OCI-LY3 (cell line): ENCODE measurements at regions not wholly inside any gene's neighbourhood (a gene's known extent, or its start where the extent isn't known, plus 50 kb on each side); places are given as distances from the start of the nearest gene placed in this dataset.

Experiments used
- H2AFZ ChIP-seq: fragments of 200-600, 300-600 bp; shearing (Covaris generic); 2 replicates; pipeline ENCODE4 v1.6.0; 2014; ENCODE audit warnings: antibody characterized with exemption, low read depth, low read length
- H3K27ac ChIP-seq: fragments of 200-600, 300-600 bp; sonication (generic); 2 replicates; pipeline ENCODE4 v1.5.1; 2014; ENCODE audit warnings: mild to moderate bottlenecking, low read length, moderate library complexity, mixed read lengths
- H3K27me3 ChIP-seq: fragments of 200-600, 300-600 bp; sonication (generic); 2 replicates; pipeline ENCODE4 v1.6.1; 2014; ENCODE audit warnings: low read depth, low read length, mixed read lengths
- H3K36me3 ChIP-seq: fragments of 200-600, 300-600 bp; sonication (generic); replicated peaks from 2 replicates; pipeline ENCODE3; 2014; ENCODE audit warnings: low read depth, low read length, mixed read lengths
- H3K4me1 ChIP-seq: fragments of 300-600, 200-600 bp; sonication (generic); 2 replicates; pipeline ENCODE4 v1.6.1; 2014; ENCODE audit warnings: low read length, mixed read lengths
- H3K4me2 ChIP-seq: fragments of 200-600, 300-600 bp; sonication (generic); 2 replicates; pipeline ENCODE4 v1.6.1; 2014; ENCODE audit warnings: low read length, mixed read lengths
- H3K4me3 ChIP-seq: fragments of 300-600, 200-600 bp; sonication (generic); 2 replicates; pipeline ENCODE4 v1.5.1; 2014; ENCODE audit warnings: antibody characterized with exemption, mild to moderate bottlenecking, low read length, moderate library complexity
- H3K79me2 ChIP-seq: fragments of 300-600, 200-600 bp; shearing (Covaris generic); 2 replicates; pipeline ENCODE4 v1.6.1; 2014; ENCODE audit warnings: mild to moderate bottlenecking, low read length, mixed read lengths
- H3K9ac ChIP-seq: fragments of 300-600, 200-600 bp; shearing (Covaris generic); 2 replicates; pipeline ENCODE4 v1.6.0; 2014; ENCODE audit warnings: mild to moderate bottlenecking, low read length, moderate library complexity
- H3K9me3 ChIP-seq: fragments of 200-600, 300-600 bp; shearing (Covaris generic); 2 replicates; pipeline ENCODE4 v1.6.1; 2014; ENCODE audit warnings: low read length, mixed read lengths; ENCODE audit not compliant: insufficient read depth
- H4K20me1 ChIP-seq: fragments of 200-600, 300-600 bp; sonication (generic); 2 replicates; pipeline ENCODE4 v1.6.1; 2016; ENCODE audit warnings: low read length, mixed read lengths; ENCODE audit not compliant: insufficient read depth
- CTCF ChIP-seq: fragments of 200-600, 300-600 bp; sonication (generic); IDR thresholded peaks from 2 replicates; pipeline ENCODE4 v1.5.1; 2014; ENCODE audit warnings: antibody characterized with exemption, low read length, low read depth
- EZH2phosphoT487 ChIP-seq: fragments of 200-600 bp; shearing (Covaris generic); IDR thresholded peaks from 2 replicates; pipeline ENCODE4 v1.6.1; 2018; ENCODE audit warnings: antibody characterized with exemption, mixed run types, low read depth

DNA sequence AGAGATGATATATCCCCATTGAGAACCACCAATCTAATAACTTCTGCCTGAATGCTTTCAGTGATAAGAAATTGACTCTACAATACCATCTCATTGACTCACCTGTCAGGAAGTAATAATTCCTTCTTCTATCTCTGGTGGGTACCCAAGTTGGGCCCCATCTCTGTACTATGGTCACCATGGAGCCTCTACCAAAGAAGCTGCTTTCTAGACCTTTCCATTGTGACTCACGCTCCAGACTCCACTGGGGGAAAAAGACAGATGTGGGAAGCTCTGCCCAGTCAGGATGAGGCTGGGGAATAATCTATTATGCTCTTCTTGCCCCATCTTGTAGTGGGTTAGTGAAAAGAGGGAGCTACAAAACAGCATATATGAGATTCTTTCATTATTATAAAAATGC, 100.4 kb downstream of the COPRS start:
- Histone ChIP-seq H3K36me3 (no peaks in the 10 kb centered on the region), H3K79me2 (no peaks in the 10 kb centered on the region), H3K9me3 (no peaks in the 10 kb centered on the region), H4K20me1 (no peaks in the 10 kb centered on the region), H3K9ac (no peak overlapping the region), H3K27me3 (peaks cover 14% of the 10 kb centered on the region), H3K27ac (no peak overlapping the region), H3K4me1 (no peaks in the 10 kb centered on the region), H3K4me3 (no peak overlapping the region), H2AFZ (no peak overlapping the region), H3K4me2 (no peak overlapping the region)
- TF ChIP-seq EZH2phosphoT487 (no peak), CTCF (no peak)

- Histone ChIP-seq H4K20me1 (no peaks in the 10 kb centered on the region), H3K27ac (no peak overlapping the region), H3K9me3 (no peaks in the 10 kb centered on the region), H2AFZ (no peak overlapping the region), H3K4me1 (no peaks in the 10 kb centered on the region), H3K9ac (no peak overlapping the region), H3K27me3 (peaks cover 14% of the 10 kb centered on the region), H3K4me3 (no peak overlapping the region), H3K4me2 (no peak overlapping the region), H3K79me2 (no peaks in the 10 kb centered on the region), H3K36me3 (no peaks in the 10 kb centered on the region)
- TF ChIP-seq CTCF (no peak), EZH2phosphoT487 (no peak)
Measured at GRCh38 chr17:31757097-31757496, 101.9 kb downstream of the COPRS start.

GRCh38 chr17:31754239-31754945, 104.7 kb downstream of the COPRS start:
- Histone ChIP-seq H3K36me3 (no peaks in the 10 kb centered on the region), H3K4me1 (no peaks in the 10 kb centered on the region), H3K4me2 (no peak overlapping the region), H4K20me1 (no peaks in the 10 kb centered on the region), H3K9me3 (no peaks in the 10 kb centered on the region), H3K9ac (no peak overlapping the region), H3K4me3 (no peak overlapping the region), H3K27ac (no peak overlapping the region), H3K27me3 (peaks cover 8% of the 10 kb centered on the region), H2AFZ (no peak overlapping the region), H3K79me2 (no peaks in the 10 kb centered on the region)
- TF ChIP-seq CTCF: no peak
- no peak for TF ChIP-seq EZH2phosphoT487

- Histone ChIP-seq H3K79me2 (no peaks in the 10 kb centered on the region), H3K27ac (no peak overlapping the region), H3K27me3 (no peaks in the 10 kb centered on the region), H2AFZ (no peak overlapping the region), H3K4me3 (no peak overlapping the region), H3K9me3 (no peaks in the 10 kb centered on the region), H4K20me1 (no peaks in the 10 kb centered on the region), H3K36me3 (no peaks in the 10 kb centered on the region), H3K9ac (no peak overlapping the region), H3K4me2 (no peak overlapping the region), H3K4me1 (no peaks in the 10 kb centered on the region)
- TF ChIP-seq CTCF (no peak), EZH2phosphoT487 (no peak)
Measured at GRCh38 chr17:31753011-31753410, 106.0 kb downstream of the COPRS start.
